BE2C (cell line): ENCODE measurements at regions not wholly inside any gene's neighbourhood (a gene's known extent, or its start where the extent isn't known, plus 50 kb on each side); places are given as distances from the start of the nearest gene placed in this dataset.

ENCODE experiments used
- DNase-seq: peaks from one replicate; pipeline ENCODE4 v3.0.0-alpha.2; 2020
- H3K27me3 ChIP-seq: fragments of 250-450 bp; sonication (Bioruptor Pico); 2 replicates; pipeline ENCODE4 v1.5.1; 2020; ENCODE audit warnings: mild to moderate bottlenecking
- H3K36me3 ChIP-seq: fragments of 250-450 bp; sonication (Bioruptor Pico); 2 replicates; pipeline ENCODE4 v1.5.1; 2020; ENCODE audit warnings: mild to moderate bottlenecking
- H3K4me1 ChIP-seq: fragments of 250-450 bp; sonication (Bioruptor Pico); 2 replicates; pipeline ENCODE4 v1.5.1; 2020
- H3K4me3 ChIP-seq: 2 replicates; pipeline ENCODE4 v1.5.1; 2011; ENCODE audit warnings: low read depth, low read length
- H3K9me3 ChIP-seq: fragments of 250-450 bp; sonication (Bioruptor Pico); 2 replicates; pipeline ENCODE4 v1.5.1; 2020
- CTCF ChIP-seq: IDR thresholded peaks from 2 replicates; pipeline ENCODE4 v1.5.1; 2012; ENCODE audit warnings: mild to moderate bottlenecking, low read depth, low read length

- Histone ChIP-seq H3K36me3 (no peaks in the 10 kb centered on the region), H3K4me1 (no peaks in the 10 kb centered on the region), H3K27me3 (no peaks in the 10 kb centered on the region; the same call in 1 of the 2 replicates), H3K4me3 (no peak overlapping the region), H3K9me3 (no peaks in the 10 kb centered on the region)
- no peak for TF ChIP-seq CTCF
- DNase-seq = no peak
Observed at GRCh38 chr5:5009240-5009639, 130.9 kb upstream of the ADAMTS16 start.

GRCh38 chr5:5011151-5011550 lies 129.0 kb upstream of the ADAMTS16 start:
- TF ChIP-seq CTCF = no peak
- H3K27me3 ChIP-seq = no peaks in the 10 kb centered on the region; the same call in 1 of the 2 replicates
- DNase-seq = no peak
- H3K36me3 ChIP-seq = no peaks in the 10 kb centered on the region
- no peaks in the 10 kb centered on the region for H3K9me3 ChIP-seq
- no peaks in the 10 kb centered on the region for H3K4me1 ChIP-seq
- H3K4me3 ChIP-seq = no peak overlapping the region

GRCh38 chr5:5014586-5015235 lies 125.4 kb upstream of the ADAMTS16 start:
- Histone ChIP-seq H3K4me1 (no peaks in the 10 kb centered on the region), H3K4me3 (no peak overlapping the region), H3K27me3 (peaks cover 5% of the 10 kb centered on the region; the same call in 1 of the 2 replicates), H3K9me3 (no peaks in the 10 kb centered on the region), H3K36me3 (no peaks in the 10 kb centered on the region)
- no peak for TF ChIP-seq CTCF
- DNase-seq = no peak

- Histone ChIP-seq H3K4me1 (no peaks in the 10 kb centered on the region), H3K36me3 (no peaks in the 10 kb centered on the region), H3K4me3 (no peak overlapping the region), H3K27me3 (peaks cover 8% of the 10 kb centered on the region; the same call in 1 of the 2 replicates), H3K9me3 (no peaks in the 10 kb centered on the region)
- no peak for DNase-seq
- TF ChIP-seq CTCF = no peak
Observed at GRCh38 chr5:5017827-5018577, 122.1 kb upstream of the ADAMTS16 start.

- DNase-seq = no peak
- TF ChIP-seq CTCF = no peak
- H3K27me3 ChIP-seq = peaks cover 8% of the 10 kb centered on the region; the same call in 1 of the 2 replicates
- no peaks in the 10 kb centered on the region for H3K9me3 ChIP-seq
- no peak overlapping the region for H3K4me3 ChIP-seq
- H3K4me1 ChIP-seq = no peaks in the 10 kb centered on the region
- H3K36me3 ChIP-seq = no peaks in the 10 kb centered on the region
Observed at GRCh38 chr5:5018578-5018970, 121.6 kb upstream of the ADAMTS16 start.

- TF ChIP-seq CTCF = no peak
Observed at GRCh38 chr5:5021436-5021835, 118.7 kb upstream of the ADAMTS16 start.

More at GRCh38 chr5:5021436-5021835, 118.7 kb upstream of the ADAMTS16 start:
- DNase-seq = no peak
- peaks cover 8% of the 10 kb centered on the region; the same call in 1 of the 2 replicates for H3K27me3 ChIP-seq
- no peaks in the 10 kb centered on the region for H3K4me1 ChIP-seq
- no peaks in the 10 kb centered on the region for H3K36me3 ChIP-seq
- H3K9me3 ChIP-seq = no peaks in the 10 kb centered on the region
- H3K4me3 ChIP-seq = no peak overlapping the region
